AG09319 (cell line): ENCODE measurements at regions not wholly inside any gene's neighbourhood (a gene's known extent, or its start where the extent isn't known, plus 50 kb on each side); places are given as distances from the start of the nearest gene placed in this dataset.

Experiments used
- DNase-seq: peaks from one replicate; pipeline ENCODE4 v3.0.0-alpha.2; 2010; ENCODE audit warnings: low read depth; ENCODE audit errors: extremely low read depth
- TF ChIP-seq, protein P1 (sequence below): IDR thresholded peaks from 2 replicates; pipeline ENCODE4 v1.5.1; 2011; ENCODE audit warnings: low read depth, mild to moderate bottlenecking, inconsistent platforms, low read length, moderate library complexity

DNA sequence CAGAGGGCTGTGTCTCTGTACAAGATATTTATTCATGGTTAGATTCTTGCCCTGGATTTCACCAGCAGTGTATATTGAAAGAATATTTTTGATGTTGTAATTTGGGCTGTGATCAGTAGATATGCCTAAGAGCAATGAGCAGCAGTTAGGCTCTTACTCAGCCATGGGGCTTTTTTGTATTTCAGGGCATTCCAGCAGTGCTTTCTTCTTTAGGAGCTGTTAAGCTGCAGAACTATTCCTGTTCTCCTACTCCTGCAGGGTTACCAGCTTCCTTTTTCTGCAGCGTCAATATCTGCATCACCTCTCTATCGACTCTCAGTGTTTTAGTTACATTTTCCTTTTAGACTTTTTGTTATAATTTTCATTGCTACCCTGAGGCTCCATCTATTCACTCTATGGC, 206.2 kb downstream of the SLCO4C1 start:
- TF ChIP-seq, protein P1, sequence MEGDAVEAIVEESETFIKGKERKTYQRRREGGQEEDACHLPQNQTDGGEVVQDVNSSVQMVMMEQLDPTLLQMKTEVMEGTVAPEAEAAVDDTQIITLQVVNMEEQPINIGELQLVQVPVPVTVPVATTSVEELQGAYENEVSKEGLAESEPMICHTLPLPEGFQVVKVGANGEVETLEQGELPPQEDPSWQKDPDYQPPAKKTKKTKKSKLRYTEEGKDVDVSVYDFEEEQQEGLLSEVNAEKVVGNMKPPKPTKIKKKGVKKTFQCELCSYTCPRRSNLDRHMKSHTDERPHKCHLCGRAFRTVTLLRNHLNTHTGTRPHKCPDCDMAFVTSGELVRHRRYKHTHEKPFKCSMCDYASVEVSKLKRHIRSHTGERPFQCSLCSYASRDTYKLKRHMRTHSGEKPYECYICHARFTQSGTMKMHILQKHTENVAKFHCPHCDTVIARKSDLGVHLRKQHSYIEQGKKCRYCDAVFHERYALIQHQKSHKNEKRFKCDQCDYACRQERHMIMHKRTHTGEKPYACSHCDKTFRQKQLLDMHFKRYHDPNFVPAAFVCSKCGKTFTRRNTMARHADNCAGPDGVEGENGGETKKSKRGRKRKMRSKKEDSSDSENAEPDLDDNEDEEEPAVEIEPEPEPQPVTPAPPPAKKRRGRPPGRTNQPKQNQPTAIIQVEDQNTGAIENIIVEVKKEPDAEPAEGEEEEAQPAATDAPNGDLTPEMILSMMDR = no peak

DNA sequence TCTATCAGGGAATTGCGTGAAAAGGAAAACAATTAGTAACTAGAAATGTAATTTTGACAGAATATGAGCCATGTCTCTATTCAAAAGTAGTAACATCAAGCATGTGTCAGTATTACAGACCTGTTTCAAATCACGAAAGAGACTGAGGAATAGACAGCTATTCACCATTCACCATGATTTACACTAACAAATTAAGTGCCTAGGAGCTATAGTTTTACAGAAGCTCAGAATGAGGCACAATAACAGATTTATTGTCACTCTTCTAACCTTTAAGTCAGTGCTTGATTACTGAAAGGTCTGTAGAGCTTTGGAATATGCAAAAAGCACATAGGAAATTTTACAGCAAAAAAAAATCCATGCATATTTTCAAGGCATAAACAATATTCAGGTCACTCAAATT, 208.2 kb downstream of the SLCO4C1 start:
- DNase-seq = no peak
- TF ChIP-seq, protein P1 = no peak

More for the DNA sequence above, 206.2 kb downstream of the SLCO4C1 start:
- no peak for DNase-seq

DNA sequence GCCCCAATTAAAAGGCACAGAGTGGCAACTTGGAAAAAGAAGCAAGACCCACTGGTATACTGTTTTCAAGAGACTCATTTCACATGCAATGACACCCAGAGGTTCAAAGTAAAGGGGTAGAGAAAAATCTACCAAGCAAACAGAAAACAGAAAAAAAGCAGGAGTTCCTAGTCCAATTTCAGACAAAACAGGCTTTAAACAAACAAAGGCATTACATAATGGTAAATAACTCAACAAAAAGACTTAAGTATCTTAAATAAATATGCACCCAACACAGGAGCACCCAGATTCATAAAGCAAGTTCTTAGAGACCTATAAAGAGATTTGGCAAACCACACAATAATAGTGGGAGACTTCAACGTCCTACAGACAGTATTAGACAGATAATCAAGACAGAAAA, 215.8 kb downstream of the SLCO4C1 start:
- TF ChIP-seq, protein P1 = no peak
- DNase-seq = no peak

DNA sequence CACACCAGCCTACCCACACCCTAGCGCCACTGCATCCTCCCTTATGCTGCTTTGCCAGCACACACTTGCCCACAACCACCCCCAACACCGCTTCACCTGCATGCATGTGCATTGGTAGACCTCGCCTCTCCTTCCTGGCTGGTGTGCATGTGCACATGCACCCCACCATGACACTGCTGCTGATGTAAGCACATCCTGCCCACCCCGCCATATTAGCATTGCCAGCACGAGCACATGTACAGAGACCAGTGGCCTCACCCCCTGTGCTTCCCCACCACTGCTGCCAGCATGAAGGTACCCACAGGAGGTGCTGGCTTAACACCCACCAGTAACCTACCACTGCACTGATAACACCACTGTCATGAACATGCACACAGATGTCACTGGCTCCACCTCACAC, 218.2 kb downstream of the SLCO4C1 start:
- DNase-seq = no peak
- TF ChIP-seq, protein P1 = no peak

DNA sequence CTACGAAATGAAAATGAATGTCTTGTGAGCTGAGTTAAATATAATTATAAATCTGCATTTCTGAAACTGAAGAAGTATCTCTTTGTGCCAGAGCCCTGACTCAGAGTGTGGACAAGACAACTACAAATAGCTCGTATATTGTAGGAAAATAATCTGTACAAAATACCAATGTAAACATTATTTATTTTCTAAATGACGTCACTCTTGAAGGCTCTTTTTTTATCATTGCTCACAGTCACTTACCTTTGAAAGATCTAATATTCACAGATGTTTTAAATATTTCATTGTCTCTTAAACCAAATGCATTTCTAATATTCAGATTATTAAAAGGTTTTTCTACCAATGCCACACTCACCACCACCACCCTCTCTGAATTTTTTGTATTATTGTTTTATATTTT, 226.1 kb downstream of the SLCO4C1 start:
- DNase-seq = no peak
- TF ChIP-seq, protein P1 = no peak

DNA sequence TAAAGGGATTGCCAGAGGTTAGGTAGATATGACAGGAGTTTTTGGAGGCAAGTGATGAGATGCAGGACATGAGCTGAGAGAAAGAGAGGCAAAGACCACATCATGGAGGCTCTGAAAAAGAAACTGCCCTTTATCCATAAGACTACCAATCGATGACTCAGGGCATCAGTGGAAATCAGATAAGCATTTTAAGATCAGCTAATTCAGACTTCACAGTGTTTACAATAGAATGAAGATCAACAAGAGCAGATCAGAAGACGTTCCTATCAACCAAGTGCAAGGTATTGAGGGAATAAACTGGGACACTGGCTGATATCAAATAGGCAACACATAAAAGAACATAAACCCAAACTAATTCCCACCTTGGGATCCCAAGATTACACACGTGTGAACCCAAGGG, 227.2 kb downstream of the SLCO4C1 start:
- TF ChIP-seq, protein P1 = no peak
- DNase-seq = no peak

DNA sequence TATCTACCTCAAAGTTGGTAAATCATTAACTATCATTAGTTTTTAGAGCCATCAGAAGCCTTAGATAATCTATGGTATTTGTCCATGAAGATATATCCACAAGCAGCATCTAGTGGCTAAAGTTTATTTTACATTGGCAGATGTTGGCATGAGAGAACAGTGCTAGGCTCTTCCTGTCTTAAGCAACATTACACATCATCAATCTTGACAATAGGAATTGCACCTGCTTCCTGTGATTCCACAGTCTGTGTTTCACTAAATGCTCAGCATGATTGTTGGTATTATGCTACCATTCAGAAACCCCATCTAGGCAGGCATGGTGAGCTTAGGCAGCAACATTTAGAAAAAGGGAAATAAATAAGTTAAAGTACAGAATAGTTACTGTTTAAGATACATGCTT, 246.6 kb downstream of the SLCO4C1 start:
- TF ChIP-seq, protein P1 = no peak
- no peak for DNase-seq
